GM19025 (cell line): ENCODE measurements at regions not wholly inside any gene's neighbourhood (a gene's known extent, or its start where the extent isn't known, plus 50 kb on each side); places are given as distances from the start of the nearest gene placed in this dataset.

Experiments
- ATAC-seq: cut with Tn5 transposase; IDR thresholded peaks from one replicate; pipeline ENCODE4 v1.9.1; 2021; ENCODE audit warnings: mild to moderate bottlenecking, low read depth, moderate library complexity; ENCODE audit not compliant: unreplicated experiment

DNA sequence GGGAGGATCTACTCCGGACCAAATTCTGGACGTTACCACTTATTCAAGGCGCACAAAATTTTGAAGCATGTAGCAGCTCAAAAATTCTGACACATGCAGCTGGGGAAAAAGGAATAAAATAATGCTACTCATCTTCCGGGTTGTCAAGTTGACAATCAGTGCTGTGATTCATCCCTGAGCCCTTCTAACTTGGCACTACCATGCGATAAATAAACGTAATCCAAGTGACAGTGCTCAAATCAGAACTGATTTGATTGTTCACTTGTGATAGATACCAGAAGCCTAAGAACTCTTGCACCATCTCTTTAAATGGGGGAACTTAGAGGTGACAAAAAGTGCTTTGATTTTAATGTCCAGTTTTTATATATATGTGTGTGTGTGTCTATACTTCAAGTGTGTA lies 230.2 kb upstream of the TLE4 start:
- no peak for ATAC-seq

DNA sequence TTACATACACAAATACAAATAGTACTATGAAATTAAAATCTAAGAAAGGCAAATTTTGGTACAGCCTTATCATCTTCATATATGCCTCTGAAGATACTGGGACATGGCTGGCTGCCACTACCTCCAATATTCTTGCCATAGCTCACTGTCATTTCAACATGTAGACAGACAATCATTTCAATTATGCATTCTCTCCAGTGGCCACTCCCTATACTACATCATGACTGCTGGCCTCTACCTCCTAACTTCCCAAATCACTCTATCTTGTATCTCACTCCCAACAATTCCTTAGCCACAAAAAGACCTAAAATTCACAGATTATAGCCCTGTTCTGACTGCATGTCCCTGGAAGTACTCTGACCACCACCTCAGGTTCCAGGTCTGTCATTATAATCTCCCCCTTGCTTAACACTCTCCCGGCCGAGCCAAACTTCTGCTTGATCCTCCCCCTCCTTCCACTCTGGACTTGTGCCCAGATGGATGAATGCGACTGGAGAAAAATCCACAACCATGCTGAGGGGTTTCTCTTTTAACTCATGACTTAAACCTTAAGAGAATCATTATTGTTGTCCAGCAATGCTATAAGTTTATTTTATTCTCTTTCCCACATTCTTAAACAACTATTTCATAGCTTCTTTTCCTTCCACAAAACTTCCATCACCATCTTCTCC lies 225.3 kb upstream of the TLE4 start:
- no peak for ATAC-seq

DNA sequence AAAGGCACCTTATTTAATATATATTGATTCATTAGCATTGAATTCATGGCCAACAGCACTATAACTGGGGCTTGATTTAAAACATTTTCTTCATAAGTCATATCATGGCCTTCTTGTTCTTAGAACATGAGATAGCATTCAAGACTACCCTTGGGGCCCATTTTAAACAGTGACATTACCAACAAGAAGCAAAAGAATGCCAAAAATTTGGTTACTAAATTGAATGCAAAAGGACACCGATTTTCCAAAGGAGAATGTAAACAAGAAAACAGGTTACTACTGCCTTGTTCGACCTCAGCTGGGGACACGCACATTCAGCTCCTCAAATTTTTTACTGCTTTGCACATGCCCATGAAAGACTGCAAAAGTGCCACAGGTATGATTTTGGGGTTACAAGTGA lies 219.4 kb upstream of the TLE4 start:
- no peak for ATAC-seq

DNA sequence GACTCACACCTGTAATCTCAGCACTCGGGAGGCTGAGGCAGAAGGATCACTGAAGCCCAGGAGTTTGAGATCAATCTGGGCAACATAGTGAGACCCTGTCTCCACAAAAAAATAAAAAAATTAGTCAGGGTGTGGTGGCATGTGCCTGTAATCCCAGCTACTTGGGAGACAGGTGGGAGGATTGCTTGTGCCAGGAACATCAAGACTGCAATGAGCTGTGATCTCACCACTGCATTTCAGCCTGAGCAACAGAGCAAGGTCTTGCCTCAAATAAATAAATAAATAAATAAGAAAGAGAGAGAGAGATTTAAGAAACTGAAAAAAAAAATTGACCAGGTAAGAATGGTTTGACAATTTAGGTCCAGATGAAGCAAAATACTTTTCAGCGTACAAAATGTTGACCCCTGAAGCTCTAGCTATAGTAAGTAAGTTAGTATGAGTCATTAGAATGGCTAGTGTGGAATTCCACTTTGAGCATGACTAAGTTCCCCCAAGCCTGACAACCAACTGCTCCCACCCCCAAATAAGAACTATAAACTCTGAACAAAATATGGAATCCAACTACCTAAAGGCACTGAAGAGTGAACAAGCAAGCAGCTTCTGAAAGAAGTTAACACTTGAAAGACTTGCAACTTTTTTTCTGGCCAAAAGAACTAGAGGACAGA lies 217.8 kb upstream of the TLE4 start:
- ATAC-seq, result no peak

DNA sequence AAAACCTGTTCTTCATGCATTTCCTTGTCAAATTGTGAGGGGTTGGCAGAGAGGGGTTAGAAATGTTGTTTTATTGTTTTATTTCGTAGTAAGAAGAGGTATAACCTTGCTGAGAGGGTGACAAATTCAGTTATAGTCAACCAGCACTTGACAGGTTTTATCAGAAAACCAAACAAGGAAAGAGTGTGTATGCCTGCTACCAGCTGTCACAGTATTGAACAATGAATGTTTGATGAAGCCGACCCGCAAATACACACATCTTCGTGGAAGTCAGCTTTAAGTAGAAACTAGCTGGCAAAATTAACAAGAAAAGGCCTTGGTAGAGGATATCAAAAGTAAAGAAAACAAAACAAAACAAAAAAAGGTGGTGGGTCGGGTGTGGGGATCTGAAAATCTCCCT lies 214.6 kb upstream of the TLE4 start:
- no peak for ATAC-seq

DNA sequence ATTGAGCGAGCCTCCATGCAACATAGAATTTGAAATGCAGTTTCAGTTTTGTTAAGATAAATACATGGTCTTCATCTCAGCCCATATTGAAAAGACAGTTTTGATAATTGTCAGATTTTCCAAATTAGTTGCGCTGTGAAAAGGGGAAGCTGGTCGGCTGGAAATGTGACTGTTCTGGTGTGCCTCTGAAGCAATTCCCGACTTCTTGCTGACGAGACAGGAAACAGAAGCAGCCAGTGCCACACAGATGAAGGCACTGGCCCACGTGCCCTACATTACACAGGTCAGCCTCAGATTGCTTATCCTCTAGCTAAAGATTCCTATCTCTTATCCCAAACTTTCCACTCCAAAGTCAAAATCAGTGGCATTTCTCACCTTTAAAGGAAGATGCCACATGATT lies 214.1 kb upstream of the TLE4 start:
- no peak for ATAC-seq

DNA sequence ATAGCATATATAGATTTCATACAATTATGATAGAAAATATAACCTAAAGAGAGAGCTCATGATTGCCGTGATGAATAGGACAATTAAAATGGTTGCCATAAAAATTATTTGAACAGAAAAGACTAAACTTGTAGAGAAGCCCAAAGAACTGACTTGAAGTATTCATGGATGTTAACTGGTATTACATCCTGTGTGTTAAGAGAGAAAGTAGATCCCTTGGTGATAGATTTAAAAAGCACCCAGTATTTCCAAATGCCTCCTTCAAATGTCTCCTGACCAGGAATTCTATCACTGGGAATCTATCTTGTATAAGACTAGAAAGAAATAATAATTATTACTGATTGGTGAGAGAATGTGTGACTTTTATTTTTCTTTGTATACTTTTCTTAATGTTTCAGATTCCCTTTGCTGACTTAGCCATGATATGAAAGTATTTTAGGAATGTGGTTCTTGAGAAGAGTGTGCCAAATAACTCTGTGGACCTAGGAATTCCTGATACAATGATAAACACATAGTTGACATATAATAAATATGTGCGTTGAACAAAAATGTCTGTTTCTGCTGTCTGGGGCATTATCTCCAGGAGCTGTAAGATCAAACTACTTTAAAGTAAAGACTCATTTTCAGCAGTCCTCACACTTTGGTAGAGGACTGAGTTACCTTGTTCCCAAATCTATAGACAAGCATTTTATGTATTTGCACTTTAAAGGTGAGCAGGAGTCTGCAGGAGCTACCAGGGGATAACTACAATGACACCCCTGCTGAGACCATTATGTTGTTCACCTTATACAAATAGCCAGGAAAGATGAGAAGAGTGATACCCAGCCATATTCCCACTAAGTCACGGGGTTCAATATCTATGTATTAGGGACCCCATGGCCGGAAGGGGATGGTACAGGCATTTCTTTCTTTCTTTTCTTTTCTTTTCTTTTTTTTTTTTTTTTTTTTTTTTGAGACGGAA lies 211.1 kb upstream of the TLE4 start:
- no peak for ATAC-seq

DNA sequence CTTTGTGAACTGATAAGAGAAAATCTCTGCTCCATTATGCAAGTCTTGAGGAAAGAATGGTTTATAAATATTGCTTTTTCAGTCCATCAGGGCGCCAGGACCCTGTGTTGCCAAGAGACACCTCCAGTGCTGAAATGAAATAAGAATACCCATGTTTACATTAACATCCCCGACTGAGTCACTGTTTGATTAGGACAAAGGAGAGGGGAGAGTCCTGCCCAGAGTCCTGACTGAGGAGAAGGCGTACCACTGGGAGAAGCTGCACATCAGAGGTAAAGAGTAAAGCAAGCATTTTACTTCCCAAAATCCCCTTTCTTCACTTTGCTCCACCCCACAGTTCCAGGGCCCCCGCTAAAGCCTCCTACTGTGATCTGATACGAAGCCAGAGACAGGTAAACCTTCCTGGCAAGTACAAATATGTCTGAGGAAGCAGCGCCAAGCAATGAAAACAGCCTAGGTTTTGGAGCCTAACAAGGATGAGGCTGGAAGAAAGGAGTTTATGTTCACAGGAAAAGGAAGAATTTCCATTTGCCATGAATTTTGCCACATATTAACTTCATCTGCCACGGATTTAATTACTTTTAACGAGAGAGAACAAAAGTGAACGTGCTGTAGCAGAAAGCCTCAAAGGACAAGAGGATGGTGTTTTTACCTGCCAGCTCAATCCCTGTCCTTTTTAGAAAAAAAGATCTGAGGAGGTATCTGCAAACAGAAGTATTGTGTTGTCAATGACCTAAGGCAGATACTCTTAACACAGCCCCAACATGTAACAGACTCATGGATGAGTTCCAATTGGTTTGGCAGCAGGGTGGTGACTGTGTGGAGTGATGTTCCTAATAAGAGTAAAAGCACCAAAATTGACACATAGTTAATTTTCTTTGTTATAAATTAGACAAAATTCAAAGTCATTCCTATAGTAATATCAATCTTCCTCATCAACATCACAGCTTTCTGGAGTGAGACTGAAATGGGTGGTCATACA lies 209.4 kb upstream of the TLE4 start:
- ATAC-seq, result no peak

DNA sequence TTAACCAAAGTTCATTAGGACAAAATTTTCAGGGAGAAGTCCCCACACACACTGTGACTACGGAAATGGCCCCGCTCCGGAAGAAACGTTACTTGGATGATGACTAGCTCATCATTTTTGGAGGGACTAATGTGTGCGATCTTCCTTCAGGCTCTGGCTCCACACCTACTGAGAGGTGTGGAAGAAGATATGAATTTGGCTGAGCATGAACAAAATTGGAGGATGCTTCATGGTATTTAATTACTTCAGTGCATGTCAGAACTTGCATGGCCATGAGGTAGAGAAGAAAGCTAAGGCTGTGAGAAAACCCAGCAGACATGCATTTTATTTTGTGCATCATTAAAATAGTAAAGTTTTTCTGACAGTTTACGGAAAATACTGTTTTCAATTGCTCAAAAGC lies 202.1 kb upstream of the TLE4 start:
- ATAC-seq, result no peak

DNA sequence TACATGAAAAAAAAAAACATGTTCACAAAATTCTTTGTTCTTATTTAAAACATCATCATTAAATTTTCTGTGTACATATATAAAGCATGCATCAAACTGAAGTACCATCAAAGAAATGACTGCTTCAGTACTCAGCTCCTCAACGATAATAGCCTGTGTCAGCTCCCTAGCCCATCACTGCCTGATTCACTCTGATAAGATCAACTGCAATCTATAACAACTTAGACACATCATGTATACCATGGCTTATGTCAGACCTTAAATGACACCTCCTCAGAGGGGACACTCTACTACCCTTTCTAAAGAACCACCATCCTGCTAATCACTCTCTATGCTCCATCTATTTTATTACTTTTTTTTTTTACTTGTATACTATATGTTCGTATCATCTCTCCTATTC lies 200.5 kb upstream of the TLE4 start:
- ATAC-seq, result no peak

DNA sequence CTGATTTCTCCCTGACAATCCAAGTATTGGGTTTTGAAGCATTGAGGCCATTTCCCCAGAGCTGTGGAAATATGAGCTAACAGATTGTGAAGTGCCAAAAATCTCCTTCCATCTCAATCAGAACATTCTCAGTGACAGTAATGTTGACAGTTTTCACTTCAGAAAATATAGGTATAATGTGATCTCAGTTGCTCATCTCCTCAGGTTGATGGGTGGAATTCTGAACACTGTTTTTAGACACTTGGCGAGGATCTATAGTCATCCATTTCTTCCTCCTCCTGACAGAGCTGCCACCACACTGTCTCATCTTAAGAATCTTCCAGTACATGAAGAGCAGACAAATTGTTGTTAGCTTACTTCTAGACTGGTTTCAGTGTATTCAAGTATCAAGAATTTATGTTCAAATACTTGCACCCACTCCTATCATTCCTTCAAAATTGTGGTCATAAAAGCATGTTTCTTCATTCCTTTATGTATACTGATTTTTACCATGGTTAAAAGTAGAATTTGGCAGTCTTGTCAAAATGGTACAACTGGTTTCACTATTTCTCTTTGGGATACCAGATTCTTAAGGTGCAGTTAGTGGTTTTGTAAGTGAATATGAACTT lies 199.7 kb upstream of the TLE4 start:
- no peak for ATAC-seq

DNA sequence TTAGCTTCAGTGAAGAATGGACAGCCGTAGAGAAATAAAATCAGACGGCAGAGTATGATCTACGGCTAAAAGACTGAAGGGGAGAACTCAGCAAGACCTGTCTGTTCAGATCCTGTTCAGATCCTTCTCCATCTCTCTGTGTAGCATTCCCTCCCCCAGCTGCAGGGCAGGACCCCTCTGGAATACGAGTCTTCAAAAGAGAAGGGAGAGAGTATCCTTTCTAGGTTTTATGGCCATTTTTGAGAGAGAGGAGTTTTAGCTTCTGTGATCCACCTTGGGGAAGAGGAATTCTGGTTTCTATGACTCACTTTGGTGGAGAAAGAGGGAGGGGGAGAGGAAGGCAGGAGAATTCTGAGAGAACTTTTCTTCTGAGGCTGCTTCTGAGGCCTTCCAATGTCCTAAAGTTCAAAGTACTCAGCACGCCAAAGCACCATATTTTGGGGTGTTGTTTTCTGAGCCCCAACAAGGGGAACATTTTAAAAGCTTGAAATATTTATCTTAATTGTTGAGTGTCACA lies 194.4 kb upstream of the TLE4 start:
- ATAC-seq, result no peak

DNA sequence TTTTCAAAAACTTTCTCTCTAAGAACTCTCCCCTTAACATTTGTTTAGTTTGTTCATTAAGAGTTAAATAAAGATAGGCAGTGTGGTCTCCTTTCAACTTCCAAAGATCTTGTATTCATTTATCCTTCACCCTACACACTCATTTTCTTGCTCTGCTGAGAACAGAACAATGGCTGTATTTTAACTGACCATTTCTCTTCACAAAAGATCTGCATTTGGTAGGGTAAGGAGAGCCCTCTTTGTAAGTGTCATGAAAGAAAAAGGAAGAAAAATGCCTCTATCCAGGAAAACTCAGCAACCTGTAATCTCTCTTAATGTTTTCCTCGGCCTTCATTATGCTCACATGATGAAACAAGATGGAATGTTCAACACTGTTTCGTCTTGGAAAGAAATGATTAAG lies 193.7 kb upstream of the TLE4 start:
- ATAC-seq, result no peak

DNA sequence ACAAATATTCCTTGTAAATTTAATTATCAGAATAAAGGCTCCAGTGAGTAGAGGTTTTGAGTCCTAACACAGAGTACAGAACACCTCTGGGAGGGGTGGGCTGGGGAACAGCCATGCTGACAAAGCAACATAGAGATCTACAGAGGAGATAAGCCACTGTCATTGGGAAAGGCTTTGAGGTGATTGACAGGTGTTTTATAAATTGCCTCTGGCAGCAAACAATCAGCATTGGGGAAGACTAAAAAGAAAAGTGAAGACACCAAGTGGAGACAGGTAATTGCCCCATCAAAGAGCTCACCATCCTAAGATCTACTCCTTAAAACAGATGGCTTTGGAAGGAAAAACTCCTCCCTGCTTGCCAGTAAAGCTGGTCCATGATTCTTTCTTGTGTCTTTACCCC lies 189.7 kb upstream of the TLE4 start:
- ATAC-seq, result no peak

DNA sequence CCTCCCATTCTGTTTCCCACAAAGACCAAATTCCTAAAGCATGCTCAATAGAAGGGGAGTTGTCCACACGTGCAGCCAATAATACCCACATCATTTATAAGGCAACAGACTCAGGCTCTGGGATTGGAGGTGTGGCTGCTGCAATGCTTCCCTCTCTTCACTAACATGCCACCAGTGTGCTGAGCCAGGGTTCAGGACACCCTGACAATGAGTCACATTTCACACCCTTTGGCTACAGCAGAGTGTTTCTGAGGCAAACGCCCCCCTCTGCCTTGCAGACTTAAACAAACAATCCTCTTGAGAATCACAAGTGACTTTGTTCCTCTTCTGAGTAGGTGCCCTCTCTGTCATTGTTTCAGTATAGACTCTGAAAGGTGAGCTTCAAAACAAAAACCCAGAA lies 189.3 kb upstream of the TLE4 start:
- ATAC-seq, result no peak

DNA sequence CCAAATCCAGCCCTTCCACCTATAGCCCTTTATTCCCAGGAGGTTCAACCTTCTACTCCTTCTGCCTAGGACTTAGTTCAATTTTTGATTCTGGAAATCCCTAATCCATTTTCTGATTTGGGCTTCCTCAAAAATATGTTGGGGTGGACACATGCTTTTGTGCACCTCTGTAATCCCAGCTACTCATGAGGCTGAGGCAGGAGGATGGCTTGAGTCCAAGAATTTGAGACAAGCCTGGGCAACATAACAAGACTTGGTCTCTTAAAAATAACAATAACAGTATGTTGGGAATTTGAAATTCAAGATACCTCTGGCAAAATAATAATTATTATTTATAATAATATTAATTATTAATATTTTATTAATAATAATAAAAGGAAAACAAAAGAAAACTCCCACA lies 188.7 kb upstream of the TLE4 start:
- ATAC-seq, result no peak

DNA sequence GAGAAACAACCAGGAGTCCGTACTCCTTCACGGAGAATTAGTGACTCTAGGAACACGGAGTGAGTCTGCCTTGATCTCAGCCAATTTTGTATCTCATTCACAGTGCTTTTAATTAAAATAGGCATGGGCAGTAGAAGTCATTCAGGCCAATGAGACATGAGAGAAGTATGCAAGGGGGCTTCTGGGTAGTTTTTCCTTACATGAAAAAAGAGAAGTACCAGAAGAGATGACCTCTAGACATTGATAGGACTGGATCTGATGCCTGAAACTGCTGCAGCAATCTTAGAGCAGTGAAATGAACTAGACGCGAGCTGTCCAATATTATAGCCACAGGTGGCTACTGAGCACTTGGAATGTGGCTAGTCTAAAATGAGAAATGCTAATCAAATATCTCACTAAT lies 187.7 kb upstream of the TLE4 start:
- no peak for ATAC-seq

DNA sequence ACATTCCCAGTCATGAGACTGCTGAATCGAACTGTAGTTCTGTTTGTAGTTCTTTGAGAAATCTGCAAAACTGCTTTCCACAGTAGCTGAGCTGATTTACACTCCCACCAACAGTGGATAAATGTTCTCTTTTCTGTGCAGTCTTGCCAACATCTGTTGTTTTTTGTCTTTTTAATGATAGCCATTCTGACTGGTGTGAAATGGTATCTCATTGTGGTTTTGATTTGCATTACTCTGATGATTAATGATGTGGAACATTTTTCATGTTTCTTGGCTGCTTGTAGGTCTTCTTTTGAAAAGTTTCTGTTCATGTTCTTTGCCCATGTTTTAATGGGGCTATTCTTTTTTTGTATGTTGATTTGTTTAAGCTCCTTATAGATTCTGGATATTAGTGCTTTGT lies 187.3 kb upstream of the TLE4 start:
- no peak for ATAC-seq

DNA sequence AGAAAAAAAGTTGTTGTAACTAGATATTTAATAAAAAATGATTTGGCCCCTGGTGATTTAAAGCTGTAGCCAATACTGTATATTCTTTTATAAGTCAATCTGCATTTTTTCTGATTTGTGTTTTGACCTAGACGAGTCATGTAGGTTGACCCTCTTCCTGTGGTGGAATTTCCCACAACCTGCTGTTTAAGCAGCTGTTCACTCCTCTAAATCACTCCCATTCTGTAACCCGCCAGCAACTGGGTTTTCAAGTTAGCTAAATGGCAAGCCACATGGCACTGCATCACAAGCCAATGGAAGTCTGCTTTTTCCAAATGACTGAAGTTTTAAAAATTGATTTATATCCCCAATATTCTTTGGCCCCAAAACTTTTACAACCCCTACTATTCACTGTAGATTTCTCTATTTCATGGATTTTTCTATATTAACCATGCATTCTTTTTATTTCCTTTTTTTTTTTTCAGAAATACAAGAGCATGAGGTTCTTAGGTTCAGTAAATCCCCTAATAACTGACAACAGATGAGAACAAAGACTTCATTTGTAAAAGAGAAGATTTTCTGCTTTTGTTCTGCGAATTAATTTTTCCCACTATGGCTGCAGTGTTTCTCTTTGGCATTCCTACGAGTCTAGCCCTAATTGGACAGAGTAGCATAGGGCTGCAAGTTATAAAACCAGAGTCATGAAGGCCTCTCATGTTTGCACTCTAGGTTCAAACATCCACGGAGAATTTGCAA lies 184.5 kb upstream of the TLE4 start:
- ATAC-seq, result no peak
